Endothelial cell of umbilical vein (primary cell): ENCODE measurements at regions not wholly inside any gene's neighbourhood (a gene's known extent, or its start where the extent isn't known, plus 50 kb on each side); places are given as distances from the start of the nearest gene placed in this dataset.

ENCODE experiments used
- BruUV-seq: library from RNA; stranded (reverse); fragments of 400-500 nt; replicated peaks from 2 replicates; lab custom pipeline; 2021; lab: Mats Ljungman, UMichigan
- CTCF ChIA-PET: fragments of 300-600, 350-600 bp; sonication (Branson Sonifier 250); formaldehyde crosslinking; loops from one replicate; lab custom pipeline; 2021; ENCODE audit warnings: antibody characterized with exemption, inconsistent platforms; lab: Charles Lee
- POLR2A ChIA-PET: fragments of 300-600, 350-600 bp; sonication (Branson Sonifier 250); formaldehyde crosslinking; loops from one replicate; lab custom pipeline; 2021; ENCODE audit warnings: antibody characterized with exemption, inconsistent platforms; lab: Charles Lee
- DNase-seq: peaks from one replicate; pipeline ENCODE4 v3.0.0-alpha.2; 2011; ENCODE audit warnings: low read depth, low spot score
- FAIRE-seq: peaks from 2 replicates; lab custom pipeline; 2011; peaks lifted over from hg19 to GRCh38; lab: Jason Lieb, UNC
- H2AFZ ChIP-seq: 2 replicates; pipeline ENCODE4 v1.6.0; 2012; ENCODE audit warnings: low read depth, low read length, control low read depth, inconsistent platforms
- H3K27ac ChIP-seq: 2 replicates; pipeline ENCODE4 v1.5.1; 2011; ENCODE audit warnings: low read depth, mild to moderate bottlenecking, control low read depth, low read length, moderate library complexity; ENCODE audit not compliant: insufficient read depth
- H3K27me3 ChIP-seq, 2 experiments: 2 replicates each; pipeline versions ENCODE4 v1.6.0 to v1.6.1; 2011; ENCODE audit warnings: low read length in 2 of 2, mixed read lengths in 1 of 2; ENCODE audit not compliant: control insufficient read depth in 2 of 2, insufficient read depth in 2 of 2
- H3K36me3 ChIP-seq, 2 experiments: 2 replicates in 1 of 2; 3 replicates in 1 of 2; pipeline ENCODE4 v1.5.1; 2011; ENCODE audit warnings: low read length in 2 of 2, mild to moderate bottlenecking in 1 of 2, moderate library complexity in 1 of 2; ENCODE audit not compliant: control insufficient read depth in 2 of 2, insufficient read depth in 2 of 2; ENCODE audit errors: extremely low read depth in 1 of 2
- H3K4me1 ChIP-seq: 3 replicates; pipeline ENCODE4 v1.5.1; 2011; ENCODE audit warnings: mild to moderate bottlenecking, low read length; ENCODE audit not compliant: control insufficient read depth, insufficient read depth; ENCODE audit errors: extremely low read depth
- H3K4me2 ChIP-seq: 2 replicates; pipeline ENCODE4 v1.6.1; 2011; ENCODE audit warnings: low read length, control low read depth, mixed read lengths; ENCODE audit not compliant: insufficient read depth
- H3K4me3 ChIP-seq, 3 experiments: fragments of 200-600 bp in 1 of 3; sonication (generic), shearing (Covaris generic) in 1 of 3; replicated peaks in 1 of 3; 2 replicates each; pipeline ENCODE4 v1.5.1; 2011 to 2016; ENCODE audit warnings: control low read depth in 3 of 3, low read length in 3 of 3, mild to moderate bottlenecking in 2 of 3, inconsistent platforms in 1 of 3, low read depth in 1 of 3, moderate library complexity in 1 of 3; ENCODE audit not compliant: insufficient read depth in 1 of 3
- H3K79me2 ChIP-seq: 2 replicates; pipeline ENCODE4 v1.6.0; 2012; ENCODE audit warnings: low read length, inconsistent platforms; ENCODE audit not compliant: control insufficient read depth, insufficient read depth
- H3K9ac ChIP-seq: replicated peaks from 2 replicates; pipeline ENCODE3; 2011; ENCODE audit warnings: low read length, control low read depth; ENCODE audit not compliant: insufficient read depth; ENCODE audit errors: extremely low read depth
- H3K9me1 ChIP-seq: replicated peaks from 3 replicates; pipeline ENCODE4 v1.6.0; 2011; ENCODE audit warnings: mild to moderate bottlenecking, low read length; ENCODE audit not compliant: control insufficient read depth, insufficient read depth; ENCODE audit errors: extremely low read depth
- H3K9me3 ChIP-seq: replicated peaks from 2 replicates; pipeline ENCODE4 v1.5.1; 2012; ENCODE audit warnings: low read length, inconsistent platforms; ENCODE audit not compliant: control insufficient read depth, insufficient read depth
- H4K20me1 ChIP-seq: replicated peaks from 2 replicates; pipeline ENCODE3; 2011; ENCODE audit warnings: mild to moderate bottlenecking, low read length; ENCODE audit not compliant: control insufficient read depth, insufficient read depth; ENCODE audit errors: extremely low read depth
- CTCF ChIP-seq, 2 donors: IDR thresholded peaks; 1 replicate in 1 of 2; 2 replicates in 1 of 2; pipeline ENCODE4 v1.5.1; 2011; ENCODE audit warnings: low read length in 2 of 2, mild to moderate bottlenecking in 2 of 2, moderate library complexity in 2 of 2, control low read depth in 1 of 2, inconsistent platforms in 1 of 2, low read depth in 1 of 2; ENCODE audit not compliant: insufficient read depth in 1 of 2; ENCODE audit errors: extremely low read depth in 1 of 2
- EZH2 ChIP-seq: IDR thresholded peaks from 2 replicates; pipeline ENCODE4 v1.6.1; 2012; ENCODE audit warnings: borderline replicate concordance, low read depth, mild to moderate bottlenecking, moderate library complexity, low read length, inconsistent platforms; ENCODE audit not compliant: severe bottlenecking
- FOS ChIP-seq: IDR thresholded peaks from 2 replicates; pipeline ENCODE4 v1.6.1; 2011; ENCODE audit warnings: mild to moderate bottlenecking, low read length, moderate library complexity, borderline replicate concordance; ENCODE audit not compliant: insufficient read depth
- GATA2 ChIP-seq: IDR thresholded peaks from 2 replicates; pipeline ENCODE4 v1.7.0; 2011; ENCODE audit warnings: low read depth, mild to moderate bottlenecking, moderate library complexity, mixed read lengths, low read length; ENCODE audit not compliant: insufficient read length, insufficient read depth
- JUN ChIP-seq: IDR thresholded peaks from 2 replicates; pipeline ENCODE4 v1.6.1; 2011; ENCODE audit warnings: borderline replicate concordance, low read depth; ENCODE audit not compliant: insufficient read length, insufficient read depth
- MYC ChIP-seq: IDR thresholded peaks from one replicate; pipeline ENCODE4 v1.6.1; 2011; ENCODE audit warnings: mild to moderate bottlenecking, low read depth, low read length
- POLR2A ChIP-seq: IDR thresholded peaks from 2 replicates; pipeline ENCODE4 v1.6.1; 2012; ENCODE audit warnings: low read depth, mild to moderate bottlenecking, control low read depth, low read length
- POLR2AphosphoS5 ChIP-seq: IDR thresholded peaks from 2 replicates; pipeline ENCODE4 v1.6.1; 2012; ENCODE audit warnings: low read depth, mild to moderate bottlenecking, control low read depth, low read length, moderate library complexity; ENCODE audit not compliant: insufficient read depth
- dilution Hi-C: fragments of 300-500 bp; cut with MboI; formaldehyde crosslinking; loops from one replicate; pipeline ENCODE4 v1.15.0; 2019; ENCODE audit warnings: low sequenced_read_pairs; ENCODE audit not compliant: extremely low pct_ligation_motif_present
- intact Hi-C: fragments of 100-400 bp; cut with micrococcal nuclease; formaldehyde crosslinking; loops from one replicate; pipeline ENCODE4 v1.10.0; 2022
- TF ChIP-seq, protein P1 (sequence below): IDR thresholded peaks from 2 replicates; pipeline ENCODE4 v1.6.1; 2011; ENCODE audit not compliant: insufficient read depth, insufficient read length

GRCh38 chr2:217023611-217024010 lies 163.7 kb upstream of the TNP1 start:
- BruUV-seq = no TSS peak
- CTCF ChIA-PET = no interaction called here
- H3K4me1 ChIP-seq = no peaks in the 10 kb centered on the region
- H3K36me3 ChIP-seq = no peaks in the 10 kb centered on the region
- TF ChIP-seq POLR2A (no peak), POLR2AphosphoS5 (no peak), GATA2 (no peak), FOS (no peak), CTCF (IDR thresholded peaks at IDR 0.05; ENCODE audit: extremely low read depth in 1 of 2, insufficient read depth in 1 of 2, low read depth in 1 of 2, low read length in 2 of 2) (no peak), JUN (no peak), EZH2 (no peak), MYC (no peak)
- TF ChIP-seq, protein P1, sequence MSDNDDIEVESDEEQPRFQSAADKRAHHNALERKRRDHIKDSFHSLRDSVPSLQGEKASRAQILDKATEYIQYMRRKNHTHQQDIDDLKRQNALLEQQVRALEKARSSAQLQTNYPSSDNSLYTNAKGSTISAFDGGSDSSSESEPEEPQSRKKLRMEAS = no peak
- H4K20me1 ChIP-seq = no peaks in the 10 kb centered on the region
- no peaks in the 10 kb centered on the region for H3K79me2 ChIP-seq
- FAIRE-seq = no peak
- dilution Hi-C loops = no loop called here
- H3K4me2 ChIP-seq = no peak overlapping the region
- no peak overlapping the region for H2AFZ ChIP-seq
- H3K9ac ChIP-seq = no peak overlapping the region
- no peak overlapping the region for H3K4me3 ChIP-seq
- intact Hi-C loops = no loop called here
- no peaks in the 10 kb centered on the region for H3K9me1 ChIP-seq
- H3K27me3 ChIP-seq = peaks cover 0 to 4% of the 10 kb centered on the region in 2 experiments
- POLR2A ChIA-PET = no interaction called here
- no peak for DNase-seq
- H3K9me3 ChIP-seq = no peaks in the 10 kb centered on the region
- no peak overlapping the region for H3K27ac ChIP-seq
